ENCODE measurements at regions not wholly inside any gene's neighbourhood (a gene's known extent, or its start where the extent isn't known, plus 50 kb on each side); places are given as distances from the start of the nearest gene placed in this dataset.
A peak's percentile ranks its signal among the peaks of the same experiment; 100 is the strongest.

DNA sequence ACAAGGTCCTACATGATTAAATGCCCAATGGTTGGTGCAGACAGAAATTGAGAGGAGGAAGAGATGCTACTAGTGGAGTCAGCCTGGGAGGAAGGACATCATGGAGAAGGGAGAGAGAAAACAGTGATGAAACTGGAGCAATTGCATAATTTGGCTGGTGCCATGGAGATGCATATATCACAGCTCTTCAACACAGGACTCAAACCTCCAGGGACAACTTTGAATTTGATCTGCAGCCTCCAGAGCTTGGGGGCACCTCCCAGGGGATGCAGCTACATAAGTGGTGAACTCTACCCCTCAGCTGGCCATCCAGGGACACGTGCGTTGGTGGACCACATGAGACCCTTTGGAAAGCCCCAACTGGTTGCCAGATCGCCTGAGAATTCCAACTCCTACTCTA, 80.4 kb downstream of the CTAGE1 start:
- TF ChIP-seq, protein P1, sequence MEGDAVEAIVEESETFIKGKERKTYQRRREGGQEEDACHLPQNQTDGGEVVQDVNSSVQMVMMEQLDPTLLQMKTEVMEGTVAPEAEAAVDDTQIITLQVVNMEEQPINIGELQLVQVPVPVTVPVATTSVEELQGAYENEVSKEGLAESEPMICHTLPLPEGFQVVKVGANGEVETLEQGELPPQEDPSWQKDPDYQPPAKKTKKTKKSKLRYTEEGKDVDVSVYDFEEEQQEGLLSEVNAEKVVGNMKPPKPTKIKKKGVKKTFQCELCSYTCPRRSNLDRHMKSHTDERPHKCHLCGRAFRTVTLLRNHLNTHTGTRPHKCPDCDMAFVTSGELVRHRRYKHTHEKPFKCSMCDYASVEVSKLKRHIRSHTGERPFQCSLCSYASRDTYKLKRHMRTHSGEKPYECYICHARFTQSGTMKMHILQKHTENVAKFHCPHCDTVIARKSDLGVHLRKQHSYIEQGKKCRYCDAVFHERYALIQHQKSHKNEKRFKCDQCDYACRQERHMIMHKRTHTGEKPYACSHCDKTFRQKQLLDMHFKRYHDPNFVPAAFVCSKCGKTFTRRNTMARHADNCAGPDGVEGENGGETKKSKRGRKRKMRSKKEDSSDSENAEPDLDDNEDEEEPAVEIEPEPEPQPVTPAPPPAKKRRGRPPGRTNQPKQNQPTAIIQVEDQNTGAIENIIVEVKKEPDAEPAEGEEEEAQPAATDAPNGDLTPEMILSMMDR (IDR thresholded peaks at IDR 0.05; ENCODE audit: insufficient read depth, low read length, poor library complexity, severe bottlenecking) = no peak
- Histone ChIP-seq H3K4me3 (ENCODE audit: low read depth, low read length) (no peak overlapping the region), H3K36me3 (ENCODE audit: control insufficient read depth, insufficient read depth, low read length) (no peaks in the 10 kb centered on the region), H3K27me3 (ENCODE audit: control insufficient read depth, insufficient read depth, low read length) (peaks cover 7% of the 10 kb centered on the region)
- DNase-seq (ENCODE audit: low read depth) = no peak

DNA sequence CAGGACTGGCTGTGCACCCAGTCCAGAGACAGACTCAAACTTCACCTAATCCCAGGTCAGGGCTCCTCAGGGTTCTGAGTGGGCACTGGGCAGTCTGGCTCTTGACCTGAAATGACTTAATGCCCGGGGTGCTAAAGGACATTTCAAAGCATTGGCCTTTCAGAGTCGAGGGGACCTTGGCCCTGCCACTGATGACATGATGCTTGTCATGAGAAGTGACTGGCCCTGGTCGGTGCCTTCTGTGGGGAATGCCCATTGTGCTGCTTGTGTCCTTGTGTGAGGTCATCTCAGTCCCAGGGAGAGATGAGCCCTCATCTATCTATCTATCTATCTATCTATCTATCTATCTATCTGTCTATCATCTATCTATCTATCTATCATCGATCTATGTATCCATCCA, 81.3 kb downstream of the CTAGE1 start:
- TF ChIP-seq, protein P1 (IDR thresholded peaks at IDR 0.05; ENCODE audit: insufficient read depth, low read length, poor library complexity, severe bottlenecking) = no peak
- no peaks in the 10 kb centered on the region for H3K36me3 ChIP-seq (ENCODE audit: control insufficient read depth, insufficient read depth, low read length)
- peaks cover 6% of the 10 kb centered on the region for H3K27me3 ChIP-seq (ENCODE audit: control insufficient read depth, insufficient read depth, low read length)
- DNase-seq (ENCODE audit: low read depth) = no peak
- H3K4me3 ChIP-seq (ENCODE audit: low read depth, low read length) = no peak overlapping the region

DNA sequence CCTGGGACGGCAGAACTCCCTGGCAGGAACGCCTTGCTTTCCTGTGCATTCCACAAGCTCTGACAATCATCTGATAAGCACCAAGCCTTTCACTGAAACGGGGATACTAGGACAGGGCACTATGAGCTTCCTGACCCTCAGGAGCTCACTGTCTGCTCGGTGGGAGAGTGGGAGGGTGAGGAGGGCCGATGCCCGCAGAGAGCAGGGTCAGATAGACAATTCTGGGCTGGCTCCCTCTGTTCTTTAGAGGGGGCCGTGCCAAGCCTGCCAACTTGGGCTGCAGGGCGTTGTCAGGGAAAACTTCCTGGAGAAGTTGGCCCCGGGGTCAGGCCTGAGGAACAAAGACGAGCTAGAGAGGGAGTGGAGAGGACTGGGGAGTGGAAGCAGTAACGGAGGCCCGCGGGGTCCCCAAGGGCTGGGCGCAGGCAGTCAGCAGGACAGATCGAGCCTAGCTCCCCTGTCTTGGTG, 82.0 kb downstream of the CTAGE1 start:
- H3K36me3 ChIP-seq (ENCODE audit: control insufficient read depth, insufficient read depth, low read length) = no peaks in the 10 kb centered on the region
- H3K4me3 ChIP-seq (ENCODE audit: low read depth, low read length) = no peak overlapping the region
- TF ChIP-seq, protein P1 (IDR thresholded peaks at IDR 0.05; ENCODE audit: insufficient read depth, low read length, poor library complexity, severe bottlenecking) = no peak
- peaks cover 5% of the 10 kb centered on the region for H3K27me3 ChIP-seq (ENCODE audit: control insufficient read depth, insufficient read depth, low read length)
- no peak for DNase-seq (ENCODE audit: low read depth)

DNA sequence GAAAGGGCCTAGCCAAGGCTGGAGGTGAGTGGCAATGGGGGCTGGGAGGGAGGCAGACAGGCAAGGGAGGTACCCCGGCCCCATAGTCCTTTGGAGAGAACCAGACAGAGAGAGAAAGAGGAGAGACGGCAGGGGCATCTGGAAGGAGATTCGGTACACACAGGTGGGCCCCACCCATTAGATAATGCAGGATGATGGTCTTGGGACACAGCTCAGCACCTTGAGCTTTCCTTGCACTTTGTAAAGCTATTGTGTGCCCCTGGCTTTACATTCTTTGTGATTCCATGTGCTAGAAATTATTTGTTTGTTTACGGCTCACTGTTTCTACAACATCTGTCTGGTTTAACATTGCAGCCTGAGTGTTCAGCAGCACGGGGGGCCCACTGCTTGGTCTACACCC, 83.1 kb downstream of the CTAGE1 start:
- TF ChIP-seq, protein P1 (IDR thresholded peaks at IDR 0.05; ENCODE audit: insufficient read depth, low read length, poor library complexity, severe bottlenecking) = no peak
- Histone ChIP-seq H3K36me3 (ENCODE audit: control insufficient read depth, insufficient read depth, low read length) (no peaks in the 10 kb centered on the region), H3K27me3 (ENCODE audit: control insufficient read depth, insufficient read depth, low read length) (peaks cover 8% of the 10 kb centered on the region), H3K4me3 (ENCODE audit: low read depth, low read length) (no peak overlapping the region)
- no peak for DNase-seq (ENCODE audit: low read depth)

DNA sequence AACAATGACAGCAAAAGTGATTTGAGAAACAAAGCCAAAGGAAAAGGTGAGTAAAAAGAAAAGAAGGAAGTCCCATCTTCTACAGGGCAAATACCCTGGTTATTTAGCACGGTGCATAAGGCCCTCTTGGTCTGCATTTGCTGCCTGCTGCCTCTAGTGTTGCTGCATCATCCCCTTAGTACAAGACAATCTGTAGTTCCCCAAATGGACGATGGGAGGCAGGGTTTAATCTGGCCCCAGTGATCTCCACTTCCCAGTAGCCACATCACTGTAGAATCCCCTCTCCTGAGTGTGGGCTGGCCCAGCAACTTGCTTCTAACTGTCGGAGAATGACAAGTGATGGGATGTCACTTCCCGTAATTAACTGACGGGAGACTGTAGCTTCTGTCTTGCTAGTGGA, 85.1 kb downstream of the CTAGE1 start:
- Histone ChIP-seq H3K27me3 (ENCODE audit: control insufficient read depth, insufficient read depth, low read length) (peaks cover 13% of the 10 kb centered on the region), H3K4me3 (ENCODE audit: low read depth, low read length) (no peak overlapping the region), H3K36me3 (ENCODE audit: control insufficient read depth, insufficient read depth, low read length) (no peaks in the 10 kb centered on the region)
- TF ChIP-seq, protein P1 (IDR thresholded peaks at IDR 0.05; ENCODE audit: insufficient read depth, low read length, poor library complexity, severe bottlenecking) = peak; percentile 2
- no peak for DNase-seq (ENCODE audit: low read depth)

DNA sequence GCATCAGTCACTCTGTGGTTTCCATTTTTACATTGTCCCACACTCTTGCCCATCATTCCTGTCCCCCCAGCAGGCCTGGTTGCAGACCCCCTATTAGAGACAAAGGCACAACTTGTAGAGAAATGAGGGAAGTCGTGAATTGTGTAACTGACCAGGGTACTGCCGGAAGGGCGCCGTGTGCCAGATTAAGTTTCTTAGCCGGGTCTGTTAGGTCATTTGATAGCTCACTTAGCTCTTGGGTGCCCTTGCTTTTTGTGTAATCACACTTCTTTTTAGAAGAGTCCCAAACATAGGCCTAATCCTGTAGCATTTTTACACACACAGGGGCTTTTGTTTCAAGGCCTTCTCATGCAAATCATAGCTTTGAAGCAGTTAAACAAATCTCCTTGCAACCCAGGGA, 87.2 kb downstream of the CTAGE1 start:
- H3K4me3 ChIP-seq (ENCODE audit: low read depth, low read length) = no peak overlapping the region
- TF ChIP-seq, protein P1 (IDR thresholded peaks at IDR 0.05; ENCODE audit: insufficient read depth, low read length, poor library complexity, severe bottlenecking) = no peak
- H3K27me3 ChIP-seq (ENCODE audit: control insufficient read depth, insufficient read depth, low read length) = peaks cover 11% of the 10 kb centered on the region
- no peaks in the 10 kb centered on the region for H3K36me3 ChIP-seq (ENCODE audit: control insufficient read depth, insufficient read depth, low read length)
- DNase-seq (ENCODE audit: low read depth) = no peak
